ENCODE measurements at regions not wholly inside any gene's neighbourhood (a gene's known extent, or its start where the extent isn't known, plus 50 kb on each side); places are given as distances from the start of the nearest gene placed in this dataset.

- H3K36me3 ChIP-seq (ENCODE audit: insufficient read depth): no peaks in the 10 kb centered on the region
- H3K9me2 ChIP-seq (ENCODE audit: insufficient read depth): no peaks in the 10 kb centered on the region
- Mint-ChIP-seq H3K27me3 (ENCODE audit: insufficient read depth, low read depth, poor library complexity) (peaks cover 2% of the 10 kb centered on the region), H3K4me3 (no peak overlapping the region), H3K27ac (no peak overlapping the region), H3K9me3 (no peaks in the 10 kb centered on the region), H3K36me3 (ENCODE audit: low read depth) (no peaks in the 10 kb centered on the region), H3K4me1 (peaks cover 10% of the 10 kb centered on the region)
- H3K4me3 ChIP-seq: no peak overlapping the region
- H3K79me2 ChIP-seq (replicated peaks; ENCODE audit: insufficient read depth): no peaks in the 10 kb centered on the region
- H4K20me1 ChIP-seq (replicated peaks; ENCODE audit: insufficient read depth): no peaks in the 10 kb centered on the region
- H3F3A ChIP-seq (replicated peaks; ENCODE audit: low read depth): 0 out of 2 replicates have a peak, but pooled peaks cover 4% of the 10 kb centered on the region
- no peak for TF ChIP-seq POLR2AphosphoS5 (IDR thresholded peaks at IDR 0.05; ENCODE audit: low read depth)
- no peak for TF ChIP-seq JUNB (IDR thresholded peaks at IDR 0.05; ENCODE audit: unreplicated experiment)
- TF ChIP-seq NANOG (IDR thresholded peaks at IDR 0.05; ENCODE audit: borderline replicate concordance): no peak
- peaks cover 4% of the 10 kb centered on the region; the same call in 1 of the 2 replicates for H3K4me1 ChIP-seq (ENCODE audit: insufficient read depth)
- ATAC-seq: no peak
- no peak overlapping the region for H3K27ac ChIP-seq (ENCODE audit: low read depth)
- no peaks in the 10 kb centered on the region for H3K27me3 ChIP-seq (ENCODE audit: insufficient read depth)
- no peak overlapping the region for H3K4me2 ChIP-seq
- no peak overlapping the region for H2AFZ ChIP-seq
- no peak for DNase-seq (ENCODE audit: low spot score)
Observed at GRCh38 chr1:9452516-9453140, 86.6 kb upstream of the SLC25A33 start.

GRCh38 chr1:9453375-9453774 lies 85.9 kb upstream of the SLC25A33 start:
- Mint-ChIP-seq H3K9me3 (no peaks in the 10 kb centered on the region), H3K36me3 (ENCODE audit: low read depth) (no peaks in the 10 kb centered on the region), H3K27me3 (ENCODE audit: insufficient read depth, low read depth, poor library complexity) (peaks cover 2% of the 10 kb centered on the region), H3K4me3 (no peak overlapping the region), H3K4me1 (peaks cover 8% of the 10 kb centered on the region), H3K27ac (no peak overlapping the region)
- H3K36me3 ChIP-seq (ENCODE audit: insufficient read depth): no peaks in the 10 kb centered on the region
- H3K4me3 ChIP-seq: no peak overlapping the region
- no peaks in the 10 kb centered on the region for H3K79me2 ChIP-seq (replicated peaks; ENCODE audit: insufficient read depth)
- H3K4me2 ChIP-seq: no peak overlapping the region
- H4K20me1 ChIP-seq (replicated peaks; ENCODE audit: insufficient read depth): no peaks in the 10 kb centered on the region
- no peak overlapping the region for H2AFZ ChIP-seq
- H3F3A ChIP-seq (replicated peaks; ENCODE audit: low read depth): 0 out of 2 replicates have a peak, but pooled peaks cover 4% of the 10 kb centered on the region
- H3K27me3 ChIP-seq (ENCODE audit: insufficient read depth): no peaks in the 10 kb centered on the region
- H3K27ac ChIP-seq (ENCODE audit: low read depth): no peak overlapping the region
- peaks cover 3% of the 10 kb centered on the region; the same call in 1 of the 2 replicates for H3K4me1 ChIP-seq (ENCODE audit: insufficient read depth)
- no peak for DNase-seq (ENCODE audit: low spot score)
- no peaks in the 10 kb centered on the region for H3K9me2 ChIP-seq (ENCODE audit: insufficient read depth)
- ATAC-seq: no peak
- TF ChIP-seq CTCF (conservative IDR thresholded peaks at IDR 0.05; ENCODE audit: low read depth in 2 of 2) (no peak), STAT1 (IDR thresholded peaks at IDR 0.05; ENCODE audit: unreplicated experiment) (no peak), REST (IDR thresholded peaks at IDR 0.05; ENCODE audit: unreplicated experiment) (no peak), EZH2 (IDR thresholded peaks at IDR 0.05; ENCODE audit: low read depth, unreplicated experiment) (no peak), ZNF462 (CRISPR knock-in tag; IDR thresholded peaks at IDR 0.05) (no peak), NANOG (IDR thresholded peaks at IDR 0.05; ENCODE audit: borderline replicate concordance) (no peak), ETS1 (IDR thresholded peaks at IDR 0.05) (no peak)

All from GM23338 (cell line).